Hematopoietic multipotent progenitor cell (in vitro differentiated cells): ENCODE measurements at regions not wholly inside any gene's neighbourhood (a gene's known extent, or its start where the extent isn't known, plus 50 kb on each side); places are given as distances from the start of the nearest gene placed in this dataset.

ENCODE experiments used
- DNase-seq, 3 donors: peaks; one replicate each; pipeline ENCODE4 v3.0.0-alpha.2; 2011 to 2015; ENCODE audit warnings: low read depth in 2 of 3, low spot score in 2 of 3

GRCh38 chr11:29318134-29318845 is 698.5 kb downstream of the KCNA4 start:
- no peak for DNase-seq

- no peak for DNase-seq
These were observed 699.1 kb downstream of the KCNA4 start for GRCh38 chr11:29317694-29318093.

- no peak for DNase-seq
These were observed 701.6 kb downstream of the KCNA4 start for GRCh38 chr11:29315275-29315674.

- DNase-seq = no peak
These were observed 702.6 kb downstream of the KCNA4 start for GRCh38 chr11:29314211-29314610.

- no peak for DNase-seq
These were observed 704.0 kb downstream of the KCNA4 start for GRCh38 chr11:29312812-29313211.

- DNase-seq = no peak
These were observed 706.0 kb downstream of the KCNA4 start for GRCh38 chr11:29310725-29311342.

- no peak for DNase-seq
These were observed 706.8 kb downstream of the KCNA4 start for GRCh38 chr11:29309992-29310391.

- DNase-seq = no peak
These were observed 710.3 kb downstream of the KCNA4 start for GRCh38 chr11:29306527-29306926.

GRCh38 chr11:29305456-29306232 is 711.2 kb downstream of the KCNA4 start:
- DNase-seq = no peak

GRCh38 chr11:29300420-29300819 is 716.4 kb downstream of the KCNA4 start:
- no peak for DNase-seq

GRCh38 chr11:29296680-29297079 is 720.1 kb downstream of the KCNA4 start:
- DNase-seq = no peak

- no peak for DNase-seq
These were observed 723.0 kb downstream of the KCNA4 start for GRCh38 chr11:29293825-29294224.

- DNase-seq = no peak
These were observed 734.7 kb downstream of the KCNA4 start for GRCh38 chr11:29282088-29282487.

GRCh38 chr11:29281271-29281777 is 735.5 kb downstream of the KCNA4 start:
- DNase-seq = no peak

- no peak for DNase-seq
These were observed 736.4 kb downstream of the KCNA4 start for GRCh38 chr11:29280452-29280851.

GRCh38 chr11:29279716-29280115 is 737.1 kb downstream of the KCNA4 start:
- no peak for DNase-seq

- DNase-seq = no peak
These were observed 744.7 kb downstream of the KCNA4 start for GRCh38 chr11:29272019-29272654.

- no peak for DNase-seq
These were observed 745.2 kb downstream of the KCNA4 start for GRCh38 chr11:29271616-29272015.

GRCh38 chr11:29268733-29269132 is 748.1 kb downstream of the KCNA4 start:
- DNase-seq = no peak

- DNase-seq = no peak
These were observed 751.0 kb downstream of the KCNA4 start for GRCh38 chr11:29265792-29266191.

GRCh38 chr11:29265381-29265780 is 751.4 kb downstream of the KCNA4 start:
- DNase-seq = no peak
